HEK293T (cell line): ENCODE measurements at regions not wholly inside any gene's neighbourhood (a gene's known extent, or its start where the extent isn't known, plus 50 kb on each side); places are given as distances from the start of the nearest gene placed in this dataset.

Experiments
- CTCF ChIA-PET: fragments of 350-600 bp; formaldehyde crosslinking; extraction: SDS; loops from one replicate; lab custom pipeline; 2021; ENCODE audit warnings: antibody characterized with exemption, inconsistent platforms; lab: Yijun Ruan, JAX
- POLR2A ChIA-PET: fragments of 350-600 bp; formaldehyde crosslinking; extraction: SDS; loops from one replicate; lab custom pipeline; 2020; ENCODE audit warnings: antibody characterized with exemption, inconsistent platforms; lab: Yijun Ruan, JAX
- DNase-seq: peaks from one replicate; pipeline ENCODE4 v3.0.0; 2012; ENCODE audit warnings: mixed read lengths; ENCODE audit errors: extremely low spot score
- ARNT ChIP-seq: fragments of 450-650 bp; IDR thresholded peaks from 2 replicates; pipeline ENCODE4 v1.6.1; 2017; ENCODE audit warnings: mild to moderate bottlenecking
- BHLHE40 ChIP-seq: fragments of 450-650 bp; IDR thresholded peaks from 2 replicates; pipeline ENCODE4 v1.6.1; 2016; ENCODE audit warnings: mild to moderate bottlenecking, moderate library complexity, borderline replicate concordance
- CTBP1 ChIP-seq: fragments of 450-650 bp; IDR thresholded peaks from 2 replicates; pipeline ENCODE4 v1.6.1; 2016; ENCODE audit warnings: borderline replicate concordance
- ELF4 ChIP-seq: fragments of 450-650 bp; IDR thresholded peaks from 2 replicates; pipeline ENCODE4 v1.6.1; 2017; ENCODE audit warnings: antibody characterized with exemption
- FOXA1 ChIP-seq: fragments of 450-650 bp; IDR thresholded peaks from 2 replicates; pipeline ENCODE4 v1.6.1; 2016; ENCODE audit warnings: mild to moderate bottlenecking
- FOXK2 ChIP-seq: fragments of 450-650 bp; IDR thresholded peaks from 2 replicates; pipeline ENCODE4 v1.6.1; 2016; ENCODE audit warnings: mild to moderate bottlenecking
- FOXM1 ChIP-seq: fragments of 450-650 bp; IDR thresholded peaks from 2 replicates; pipeline ENCODE4 v1.6.1; 2017; ENCODE audit warnings: mild to moderate bottlenecking, borderline replicate concordance
- HDGF ChIP-seq: fragments of 450-650 bp; IDR thresholded peaks from 2 replicates; pipeline ENCODE4 v1.6.1; 2017; ENCODE audit warnings: antibody characterized with exemption, borderline replicate concordance
- L3MBTL2 ChIP-seq: fragments of 450-650 bp; conservative IDR thresholded peaks from 2 replicates; pipeline ENCODE4 v1.6.1; 2016; ENCODE audit warnings: mild to moderate bottlenecking
- LEF1 ChIP-seq: fragments of 450-650 bp; IDR thresholded peaks from 2 replicates; pipeline ENCODE4 v1.6.1; 2017; ENCODE audit warnings: mild to moderate bottlenecking, borderline replicate concordance
- NFRKB ChIP-seq: fragments of 450-650 bp; IDR thresholded peaks from 2 replicates; pipeline ENCODE4 v1.6.1; 2016; ENCODE audit warnings: mild to moderate bottlenecking, moderate library complexity
- PKNOX1 ChIP-seq: fragments of 450-650 bp; IDR thresholded peaks from 2 replicates; pipeline ENCODE4 v1.6.1; 2016
- SP1 ChIP-seq: fragments of 450-650 bp; IDR thresholded peaks from 2 replicates; pipeline ENCODE4 v1.6.1; 2017
- SUZ12 ChIP-seq: fragments of 450-650 bp; IDR thresholded peaks from 2 replicates; pipeline ENCODE4 v1.6.1; 2016; ENCODE audit warnings: mild to moderate bottlenecking
- TARDBP ChIP-seq: fragments of 450-650 bp; IDR thresholded peaks from 2 replicates; pipeline ENCODE4 v1.6.1; 2016
- ZNF384 ChIP-seq: fragments of 450-650 bp; IDR thresholded peaks from 2 replicates; pipeline ENCODE4 v1.6.1; 2016

GRCh38 chrX:45601052-45601451 is 400.4 kb upstream of the DIPK2B start:
- POLR2A ChIA-PET: no interaction called here
- CTCF ChIA-PET: interaction anchor here (1.1 kb wide), 1 partner anchor 807 kb away, joined by 3 read pairs; no protein-coding TSS in a partner anchor
- TF ChIP-seq ARNT (no peak), LEF1 (no peak), FOXA1 (no peak), HDGF (no peak), FOXM1 (no peak), SP1 (no peak), SUZ12 (no peak), FOXK2 (no peak), L3MBTL2 (no peak)
- no peak for DNase-seq

GRCh38 chrX:45598861-45599260 is 398.2 kb upstream of the DIPK2B start:
- TF ChIP-seq SUZ12 (no peak), BHLHE40 (no peak), LEF1 (no peak), TARDBP (no peak), CTBP1 (no peak), FOXA1 (no peak), FOXM1 (no peak), PKNOX1 (no peak), NFRKB (no peak), L3MBTL2 (no peak), FOXK2 (no peak), HDGF (no peak), ELF4 (no peak), ARNT (no peak), SP1 (no peak), ZNF384 (no peak)
- POLR2A ChIA-PET: no interaction called here
- DNase-seq: no peak
- CTCF ChIA-PET: no interaction called here

GRCh38 chrX:45596188-45596808 is 395.6 kb upstream of the DIPK2B start:
- TF ChIP-seq FOXK2 (no peak), LEF1 (no peak), FOXM1 (no peak)
- CTCF ChIA-PET: no interaction called here
- DNase-seq: no peak
- POLR2A ChIA-PET: no interaction called here

- DNase-seq: no peak
- POLR2A ChIA-PET: no interaction called here
- CTCF ChIA-PET: no interaction called here
- TF ChIP-seq TARDBP (no peak), NFRKB (no peak), HDGF (no peak), ELF4 (no peak), ARNT (no peak), BHLHE40 (no peak), FOXK2 (no peak), PKNOX1 (no peak), SP1 (no peak), L3MBTL2 (no peak), SUZ12 (no peak), ZNF384 (no peak), FOXA1 (no peak), LEF1 (no peak)
Measured at GRCh38 chrX:45592101-45592500, 391.4 kb upstream of the DIPK2B start.

GRCh38 chrX:45591650-45592049 is 391.0 kb upstream of the DIPK2B start:
- TF ChIP-seq FOXM1: no peak
- no peak for TF ChIP-seq LEF1
- no peak for TF ChIP-seq NFRKB
- TF ChIP-seq TARDBP: no peak
- TF ChIP-seq CTBP1: no peak
- TF ChIP-seq ELF4: no peak
- TF ChIP-seq ZNF384: no peak
- TF ChIP-seq FOXK2: no peak
- no peak for TF ChIP-seq FOXA1
- TF ChIP-seq ARNT: no peak
- no peak for TF ChIP-seq BHLHE40
- TF ChIP-seq SUZ12: no peak
- TF ChIP-seq L3MBTL2: no peak
- TF ChIP-seq SP1: no peak
- TF ChIP-seq HDGF: no peak
- TF ChIP-seq PKNOX1: no peak
- POLR2A ChIA-PET: no interaction called here
- DNase-seq: no peak
- CTCF ChIA-PET: no interaction called here

GRCh38 chrX:45584717-45585116 is 384.0 kb upstream of the DIPK2B start:
- no peak for DNase-seq
- TF ChIP-seq SP1 (no peak), BHLHE40 (no peak), SUZ12 (no peak), CTBP1 (no peak), PKNOX1 (no peak), TARDBP (no peak)
- POLR2A ChIA-PET: no interaction called here
- CTCF ChIA-PET: no interaction called here
